ENCODE measurements at regions not wholly inside any gene's neighbourhood (a gene's known extent, or its start where the extent isn't known, plus 50 kb on each side); places are given as distances from the start of the nearest gene placed in this dataset.
"Not testable (repeated sequence)": the region's sequence is repeated elsewhere in the genome, so short reads cannot be mapped to it uniquely, and the experiment has no call there.

DNA sequence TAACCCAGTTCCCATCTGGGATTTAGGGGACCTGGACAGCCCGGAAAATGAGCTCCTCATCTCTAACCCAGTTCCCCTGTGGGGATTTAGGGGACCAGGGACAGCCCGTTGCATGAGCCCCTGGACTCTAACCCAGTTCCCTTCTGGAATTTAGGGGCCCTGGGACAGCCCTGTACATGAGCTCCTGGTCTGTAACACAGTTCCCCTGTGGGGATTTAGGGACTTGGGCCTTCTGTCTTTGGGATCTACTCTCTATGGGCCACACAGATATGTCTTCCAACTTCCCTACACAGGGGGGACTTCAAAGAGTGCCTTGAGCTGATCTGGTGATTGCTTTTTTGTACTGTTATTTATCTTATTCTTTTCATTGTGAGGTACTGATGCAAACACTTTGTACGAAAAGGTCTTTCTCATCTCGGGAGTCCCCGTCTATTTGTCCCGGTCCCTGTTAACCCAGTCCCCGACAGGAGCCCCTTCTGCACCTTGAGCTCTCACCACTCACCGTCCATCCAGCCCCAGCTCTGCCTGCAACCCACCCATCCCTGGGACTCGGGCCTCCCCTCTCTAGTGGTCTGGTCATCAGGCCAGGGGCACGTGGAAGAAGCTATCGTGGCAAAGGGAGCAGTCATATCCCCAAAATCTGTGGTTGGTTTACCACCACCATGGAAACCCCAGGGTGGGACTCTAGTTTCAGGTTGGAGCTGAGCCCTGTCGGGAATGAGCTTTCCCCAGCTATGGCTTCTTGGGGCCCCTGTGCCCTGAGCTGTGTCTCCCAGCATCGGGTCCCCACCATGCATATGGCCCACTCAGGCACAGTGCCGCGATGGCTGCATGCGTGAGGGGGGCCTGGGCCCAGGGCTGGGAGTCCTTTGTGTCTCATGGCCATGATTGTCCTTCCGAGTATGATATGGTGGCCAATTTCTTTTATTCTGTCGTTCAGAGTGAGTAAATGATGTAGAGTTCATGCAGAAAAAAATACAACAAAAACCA lies 270.4 kb upstream of the PLCXD1 start:
- not testable (repeated sequence) for DNase-seq

- not testable (repeated sequence) for DNase-seq
Observed at GRCh38 chrX:13821-14443, 267.2 kb upstream of the PLCXD1 start.

- DNase-seq = not testable (repeated sequence)
Observed at GRCh38 chrX:14452-14851, 266.7 kb upstream of the PLCXD1 start.

GRCh38 chrX:18768-19454 lies 262.3 kb upstream of the PLCXD1 start:
- DNase-seq = peak; percentile 56 to 70

- DNase-seq = not testable (repeated sequence)
Observed at GRCh38 chrX:19455-19827, 261.7 kb upstream of the PLCXD1 start.

DNA sequence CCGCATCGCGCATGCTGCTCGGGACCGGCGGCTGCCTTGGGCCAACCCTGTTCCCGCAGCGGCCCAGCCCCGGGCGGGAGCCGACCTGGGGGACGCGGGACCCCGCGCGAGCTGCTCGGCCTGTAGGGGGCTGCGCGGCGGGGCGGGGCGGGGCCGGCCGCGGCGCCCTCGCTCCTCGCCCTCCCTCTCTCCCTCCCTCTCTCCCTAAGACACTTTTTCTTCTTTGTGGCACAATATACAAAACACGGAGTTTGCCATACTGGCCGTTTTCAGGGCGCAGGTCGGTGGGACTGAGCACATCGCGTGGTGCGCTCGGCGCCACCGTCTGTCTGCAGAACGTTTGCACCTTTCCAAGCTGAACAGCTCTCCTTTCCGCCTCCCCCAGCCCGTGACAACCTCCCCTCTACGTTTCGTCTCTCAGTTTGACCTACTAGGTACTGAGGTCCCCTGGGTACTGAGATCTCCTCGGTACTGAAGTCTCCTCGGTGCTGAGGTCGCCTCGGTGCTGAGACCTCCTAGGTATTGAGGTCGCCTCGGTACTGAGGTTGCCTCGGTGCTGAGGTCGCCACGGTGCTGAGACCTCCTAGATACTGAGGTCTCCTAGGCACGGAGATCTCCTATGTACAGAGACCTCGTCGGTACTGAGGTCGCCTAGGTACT lies 261.1 kb upstream of the PLCXD1 start:
- peak; percentile 11 to 14 for DNase-seq

DNA sequence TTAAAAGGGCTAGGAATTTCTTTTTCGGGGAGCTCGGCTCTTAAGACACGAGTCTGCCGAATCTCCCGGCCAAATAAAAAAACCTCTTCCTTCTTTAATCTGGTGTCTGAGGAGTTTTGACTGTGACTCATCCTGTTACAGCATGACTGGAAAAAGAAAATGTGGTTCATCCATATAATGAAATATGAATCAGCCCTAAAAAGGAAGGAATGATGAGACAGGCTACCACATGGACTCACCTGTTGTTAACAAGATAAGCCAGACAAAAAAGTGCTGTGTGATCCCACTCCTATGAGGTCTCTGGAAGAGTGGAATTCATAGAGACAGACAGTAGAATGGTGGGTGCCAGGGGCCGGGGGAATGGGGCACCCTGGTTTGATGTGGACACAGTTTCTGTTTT lies 257.0 kb upstream of the PLCXD1 start:
- not testable (repeated sequence) for DNase-seq

Measured in activated CD4-positive, alpha-beta T cell treated with anti-CD3 and anti-CD28 coated beads, Interleukin-2, amount 50 U/mL, for 48 hours (primary cell).